H1 (cell line): ENCODE measurements at regions not wholly inside any gene's neighbourhood (a gene's known extent, or its start where the extent isn't known, plus 50 kb on each side); places are given as distances from the start of the nearest gene placed in this dataset.

Source experiments
- CTCF ChIA-PET: fragments of 300-600 bp; sonication (Branson Sonifier 250); formaldehyde crosslinking; loops from one replicate; lab custom pipeline; 2021; ENCODE audit not compliant: partially characterized antibody; lab: Charles Lee
- POLR2A ChIA-PET: fragments of 300-600 bp; sonication (Branson Sonifier 250); formaldehyde crosslinking; loops from one replicate; lab custom pipeline; 2021; ENCODE audit warnings: inconsistent platforms; ENCODE audit not compliant: partially characterized antibody; lab: Charles Lee
- DNase-seq, 2 experiments: peaks; one replicate each; pipeline versions ENCODE4 v3.0.0 to v3.0.0-alpha.2; 2010 to 2022; ENCODE audit warnings: low spot score in 2 of 2, low read depth in 1 of 2, mixed read lengths in 1 of 2
- FAIRE-seq: peaks from 2 replicates; lab custom pipeline; 2011; peaks lifted over from hg19 to GRCh38; lab: Jason Lieb, UNC
- H2AFZ ChIP-seq: 2 replicates; pipeline ENCODE4 v1.8.1; 2012; ENCODE audit warnings: low read length, inconsistent platforms
- H2AK5ac ChIP-seq: 2 replicates; pipeline ENCODE4 v1.6.1; 2013; ENCODE audit warnings: low read depth, low read length
- H2BK120ac ChIP-seq: replicated peaks from 2 replicates; pipeline ENCODE3; 2013; ENCODE audit warnings: low read depth, low read length, inconsistent platforms
- H2BK12ac ChIP-seq: 2 replicates; pipeline ENCODE4 v1.6.1; 2013; ENCODE audit warnings: low read depth, low read length
- H2BK15ac ChIP-seq: 2 replicates; pipeline ENCODE4 v1.6.1; 2013; ENCODE audit warnings: low read length
- H2BK20ac ChIP-seq: 2 replicates; pipeline ENCODE4 v1.6.1; 2013; ENCODE audit warnings: low read length
- H2BK5ac ChIP-seq: 2 replicates; pipeline ENCODE4 v1.6.1; 2013; ENCODE audit warnings: low read depth, low read length
- H3K14ac ChIP-seq: 2 replicates; pipeline ENCODE4 v1.6.1; 2013; ENCODE audit warnings: inconsistent platforms; ENCODE audit not compliant: insufficient read length
- H3K18ac ChIP-seq: 2 replicates; pipeline ENCODE4 v1.6.1; 2013; ENCODE audit warnings: low read length; ENCODE audit errors: extremely low read depth
- H3K23ac ChIP-seq: 2 replicates; pipeline ENCODE4 v1.6.1; 2013; ENCODE audit warnings: inconsistent platforms; ENCODE audit not compliant: insufficient read length
- H3K23me2 ChIP-seq: 2 replicates; pipeline ENCODE4 v1.6.1; 2013; ENCODE audit warnings: low read depth, low read length
- H3K27ac ChIP-seq: 2 replicates; pipeline ENCODE4 v1.6.1; 2011; ENCODE audit warnings: low read depth, low read length, inconsistent platforms
- H3K27me3 ChIP-seq, 4 experiments: replicated peaks in 1 of 4; 1 replicate in 1 of 4; 2 replicates in 3 of 4; pipeline versions ENCODE4 v1.6.1 to v1.8.1; 2011 to 2013; ENCODE audit warnings: low read length in 3 of 4, mild to moderate bottlenecking in 3 of 4, inconsistent platforms in 2 of 4, mixed read lengths in 2 of 4, moderate library complexity in 1 of 4; ENCODE audit not compliant: control insufficient read depth in 3 of 4, insufficient read depth in 3 of 4; ENCODE audit errors: extremely low read depth in 1 of 4
- H3K36me3 ChIP-seq, 4 experiments: 2 replicates each; pipeline versions ENCODE4 v1.6.1 to v1.8.1; 2011 to 2013; ENCODE audit warnings: mild to moderate bottlenecking in 4 of 4, low read length in 3 of 4, moderate library complexity in 2 of 4, control low read depth in 1 of 4, inconsistent platforms in 1 of 4; ENCODE audit not compliant: insufficient read depth in 4 of 4, control insufficient read depth in 2 of 4
- H3K4ac ChIP-seq: replicated peaks from 2 replicates; pipeline ENCODE3; 2013; ENCODE audit warnings: low read length, low read depth, mixed read lengths, inconsistent platforms; ENCODE audit not compliant: insufficient read length
- H3K4me1 ChIP-seq, 4 experiments: replicated peaks in 1 of 4; 1 replicate in 1 of 4; 2 replicates in 3 of 4; pipeline versions ENCODE4 v1.6.1 to v1.8.1; 2011 to 2013; ENCODE audit warnings: low read length in 3 of 4, inconsistent platforms in 2 of 4, mixed read lengths in 1 of 4; ENCODE audit not compliant: insufficient read depth in 4 of 4, control insufficient read depth in 3 of 4
- H3K4me2 ChIP-seq, 2 experiments: 2 replicates each; pipeline versions ENCODE4 v1.6.1 to v1.8.1; 2011 to 2013; ENCODE audit warnings: low read depth in 2 of 2, low read length in 2 of 2, control low read depth in 1 of 2, inconsistent platforms in 1 of 2, mild to moderate bottlenecking in 1 of 2; ENCODE audit not compliant: insufficient read depth in 1 of 2
- H3K4me3 ChIP-seq, 4 experiments: fragments of 200-600, 300-600 bp in 1 of 4; sonication (generic), shearing (Covaris generic), sonication (Bioruptor Twin) in 1 of 4; 2 replicates each; pipeline versions ENCODE4 v1.5.1 to v1.8.1; 2011 to 2016; ENCODE audit warnings: low read length in 4 of 4, low read depth in 3 of 4, control low read depth in 2 of 4, inconsistent platforms in 2 of 4, mild to moderate bottlenecking in 2 of 4, mixed read lengths in 1 of 4, moderate library complexity in 1 of 4; ENCODE audit not compliant: insufficient read depth in 2 of 4; ENCODE audit errors: extremely low read depth in 1 of 4
- H3K56ac ChIP-seq: replicated peaks from 2 replicates; pipeline ENCODE3; 2013; ENCODE audit warnings: low read depth, mild to moderate bottlenecking, mixed read lengths, low read length, inconsistent platforms; ENCODE audit not compliant: insufficient read length
- H3K79me1 ChIP-seq: 2 replicates; pipeline ENCODE4 v1.6.1; 2013; ENCODE audit warnings: low read depth, low read length, control low read depth
- H3K79me2 ChIP-seq, 2 experiments: 2 replicates each; pipeline versions ENCODE4 v1.6.1 to v1.8.1; 2012 to 2013; ENCODE audit warnings: low read length in 2 of 2, mild to moderate bottlenecking in 2 of 2, inconsistent platforms in 1 of 2; ENCODE audit not compliant: insufficient read depth in 2 of 2, control insufficient read depth in 1 of 2
- H3K9ac ChIP-seq, 4 experiments: replicated peaks in 1 of 4; 1 replicate in 1 of 4; 2 replicates in 3 of 4; pipeline versions ENCODE4 v1.6.1 to v1.8.1; 2011 to 2013; ENCODE audit warnings: low read depth in 3 of 4, low read length in 3 of 4, control low read depth in 2 of 4, mild to moderate bottlenecking in 2 of 4, moderate library complexity in 2 of 4, inconsistent platforms in 1 of 4; ENCODE audit errors: extremely low read depth in 1 of 4
- H3K9me3 ChIP-seq, 2 experiments: 2 replicates each; pipeline versions ENCODE4 v1.6.1 to v1.8.1; 2012 to 2013; ENCODE audit warnings: mild to moderate bottlenecking in 2 of 2, moderate library complexity in 2 of 2, control low read depth in 1 of 2, inconsistent platforms in 1 of 2, low read depth in 1 of 2, low read length in 1 of 2, mixed read lengths in 1 of 2; ENCODE audit not compliant: insufficient read depth in 2 of 2
- H4K20me1 ChIP-seq, 2 experiments: replicated peaks in 1 of 2; 2 replicates each; pipeline versions ENCODE3 to v1.8.1; 2011 to 2013; ENCODE audit warnings: inconsistent platforms in 2 of 2, low read length in 2 of 2, mild to moderate bottlenecking in 1 of 2; ENCODE audit not compliant: insufficient read depth in 2 of 2, control insufficient read depth in 1 of 2
- H4K5ac ChIP-seq: 2 replicates; pipeline ENCODE4 v1.6.1; 2013; ENCODE audit warnings: low read length, low read depth, mixed read lengths, inconsistent platforms; ENCODE audit not compliant: insufficient read length
- H4K8ac ChIP-seq: 2 replicates; pipeline ENCODE4 v1.8.0; 2013; ENCODE audit warnings: mild to moderate bottlenecking, moderate library complexity, low read length, inconsistent platforms; ENCODE audit not compliant: insufficient read depth; ENCODE audit errors: extremely low read depth
- H4K91ac ChIP-seq: replicated peaks from 2 replicates; pipeline ENCODE3; 2013; ENCODE audit warnings: low read length, mixed read lengths, inconsistent platforms; ENCODE audit not compliant: insufficient read length
- HDAC2 ChIP-seq, 2 experiments: fragments of 300-600 bp in 1 of 2; sonication (generic) in 1 of 2; IDR thresholded peaks; 2 replicates each; pipeline ENCODE4 v1.6.1; 2011 to 2012; ENCODE audit warnings: low read depth in 2 of 2, low read length in 2 of 2, mild to moderate bottlenecking in 2 of 2, moderate library complexity in 2 of 2, borderline replicate concordance in 1 of 2, inconsistent platforms in 1 of 2
- HDAC6 ChIP-seq: IDR thresholded peaks from one replicate; pipeline ENCODE4 v1.7.1; 2012; ENCODE audit warnings: low read depth, mild to moderate bottlenecking, inconsistent platforms, low read length, moderate library complexity
- KDM1A ChIP-seq: fragments of 200-600, 300-600 bp; sonication (generic); IDR thresholded peaks from 2 replicates; pipeline ENCODE4 v1.7.1; 2016; ENCODE audit warnings: mild to moderate bottlenecking, low read length, borderline replicate concordance
- MAFK ChIP-seq: IDR thresholded peaks from 2 replicates; pipeline ENCODE4 v1.6.1; 2012; ENCODE audit warnings: low read depth, mild to moderate bottlenecking, improper control_type of control experiment, low read length
- POLR2AphosphoS5 ChIP-seq: IDR thresholded peaks from 2 replicates; pipeline ENCODE4 v1.6.1; 2011; ENCODE audit warnings: low read depth, low read length
- POU5F1 ChIP-seq: IDR thresholded peaks from 2 replicates; pipeline ENCODE4 v1.6.1; 2011; ENCODE audit warnings: low read depth, mild to moderate bottlenecking, low read length, moderate library complexity
- RAD21 ChIP-seq, 2 experiments: IDR thresholded peaks in 1 of 2; conservative IDR thresholded peaks in 1 of 2; 2 replicates each; pipeline ENCODE4 v1.6.1; 2011; ENCODE audit warnings: low read depth in 2 of 2, low read length in 2 of 2, improper control_type of control experiment in 1 of 2, inconsistent platforms in 1 of 2, mild to moderate bottlenecking in 1 of 2, moderate library complexity in 1 of 2
- RXRA ChIP-seq: IDR thresholded peaks from 2 replicates; pipeline ENCODE4 v1.6.1; 2011; ENCODE audit warnings: low read depth, mild to moderate bottlenecking, low read length, moderate library complexity; ENCODE audit not compliant: insufficient read depth
- SIN3A ChIP-seq, 2 experiments: IDR thresholded peaks in 1 of 2; conservative IDR thresholded peaks in 1 of 2; 2 replicates each; pipeline ENCODE4 v1.6.1; 2011 to 2012; ENCODE audit warnings: low read length in 2 of 2, improper control_type of control experiment in 1 of 2, low read depth in 1 of 2, mild to moderate bottlenecking in 1 of 2
- SIX5 ChIP-seq: IDR thresholded peaks from 2 replicates; pipeline ENCODE4 v1.6.1; 2011; ENCODE audit warnings: mild to moderate bottlenecking, low read depth, low read length
- SP1 ChIP-seq: IDR thresholded peaks from 2 replicates; pipeline ENCODE4 v1.6.1; 2011; ENCODE audit warnings: low read depth, low read length
- SP2 ChIP-seq: IDR thresholded peaks from 2 replicates; pipeline ENCODE4 v1.6.1; 2012; ENCODE audit warnings: mild to moderate bottlenecking, low read length, inconsistent platforms
- WGBS, 2 experiments: shearing (Covaris generic) in 1 of 2; methylation state at CpG; one replicate each; pipeline versions ENCODE4 v1.1.6 to v1.1.7; 2013 to 2015; ENCODE audit warnings: low lambda C conversion rate in 2 of 2, mixed read lengths in 2 of 2, inconsistent platforms in 1 of 2, low coverage in 1 of 2, missing lambda C conversion rate in 1 of 2; ENCODE audit not compliant: insufficient replicate concordance in 2 of 2, insufficient coverage in 1 of 2, insufficient read length in 1 of 2; ENCODE audit errors: extremely low coverage in 1 of 2, missing lambda C conversion rate in 1 of 2; 5-methylcytosine and 5-hydroxymethylcytosine counted together

DNA sequence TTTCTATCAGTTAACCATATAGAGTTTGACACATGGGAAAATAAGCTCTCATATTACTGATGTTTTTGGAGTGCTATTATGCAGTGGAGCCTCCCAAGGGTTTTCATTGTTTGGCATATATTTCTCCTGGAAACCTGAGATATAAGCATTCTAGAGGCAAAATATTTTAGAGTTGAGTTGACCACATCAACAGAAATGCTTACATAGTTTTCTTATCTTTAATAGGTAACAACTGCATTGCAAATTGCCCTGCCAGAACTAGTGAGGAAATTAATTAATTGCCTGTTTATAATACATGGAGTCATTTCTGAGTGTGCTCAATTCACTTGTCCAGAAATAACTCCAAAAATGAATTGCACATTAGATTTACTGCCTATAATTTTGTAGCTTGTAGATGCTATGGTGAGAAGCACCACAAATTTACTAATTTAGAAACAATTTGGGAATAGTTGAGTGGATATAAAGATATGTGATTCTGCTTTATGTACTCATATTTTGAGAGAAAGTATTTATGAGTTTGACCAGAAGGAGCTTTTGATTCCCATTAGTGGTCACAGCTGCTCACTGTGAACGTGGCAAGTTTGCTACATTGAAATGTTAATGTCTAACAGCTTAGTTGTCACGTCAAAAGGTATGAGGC is 288.7 kb downstream of the CD109 start:
- H3K18ac ChIP-seq = no peak overlapping the region
- H3K9me3 ChIP-seq = no peaks in the 10 kb centered on the region
- no peak overlapping the region for H3K4me3 ChIP-seq
- no peak overlapping the region for H4K5ac ChIP-seq
- no peak overlapping the region for H2BK5ac ChIP-seq
- no peak overlapping the region for H3K27ac ChIP-seq
- H2AFZ ChIP-seq = no peak overlapping the region
- H3K9ac ChIP-seq = no peak overlapping the region
- H3K23me2 ChIP-seq = no peaks in the 10 kb centered on the region
- H2BK12ac ChIP-seq = no peak overlapping the region
- 88% methylated on average over 2 of the region's 2 CpGs; no CpG with 5 or more reads in 1 of the 2 experiments for WGBS, 2 experiments
- H3K23ac ChIP-seq = no peak overlapping the region
- H2BK20ac ChIP-seq = no peak overlapping the region
- H3K56ac ChIP-seq = no peak overlapping the region
- no peak overlapping the region for H3K14ac ChIP-seq
- H3K4ac ChIP-seq = no peak overlapping the region
- H3K79me1 ChIP-seq = no peaks in the 10 kb centered on the region
- H2AK5ac ChIP-seq = no peak overlapping the region
- H3K36me3 ChIP-seq = no peaks in the 10 kb centered on the region
- TF ChIP-seq SP1 (no peak), POLR2AphosphoS5 (no peak), SIX5 (no peak), SP2 (no peak), HDAC2 (IDR thresholded peaks at IDR 0.05; ENCODE audit: borderline replicate concordance in 1 of 2, low read depth in 2 of 2, low read length in 2 of 2) (no peak), SIN3A (conservative IDR thresholded peaks at IDR 0.05 in 1 of 2, IDR thresholded peaks at IDR 0.05 in 1 of 2; ENCODE audit: low read depth in 1 of 2, low read length in 2 of 2) (no peak), MAFK (no peak), POU5F1 (no peak), HDAC6 (no peak), RXRA (no peak), KDM1A (no peak), RAD21 (IDR thresholded peaks at IDR 0.05 in 1 of 2, conservative IDR thresholded peaks at IDR 0.05 in 1 of 2; ENCODE audit: low read depth in 2 of 2, low read length in 2 of 2) (no peak)
- H3K79me2 ChIP-seq = no peaks in the 10 kb centered on the region
- no peak for DNase-seq
- H4K91ac ChIP-seq = no peak overlapping the region
- no peak overlapping the region for H2BK120ac ChIP-seq
- POLR2A ChIA-PET = no interaction called here
- FAIRE-seq = no peak
- H3K4me1 ChIP-seq = no peaks in the 10 kb centered on the region
- no peak overlapping the region for H4K8ac ChIP-seq
- H3K27me3 ChIP-seq = no peaks in the 10 kb centered on the region
- no peak overlapping the region for H2BK15ac ChIP-seq
- CTCF ChIA-PET = interaction anchor here (1.1 to 5.5 kb wide), 7 partner anchors 14 to 1225 kb away, joined by 3 to 32 read pairs (median 6); no protein-coding TSS in a partner anchor
- no peak overlapping the region for H3K4me2 ChIP-seq
- H4K20me1 ChIP-seq = no peaks in the 10 kb centered on the region
